SH-SY5Y (cell line): ENCODE measurements at regions not wholly inside any gene's neighbourhood (a gene's known extent, or its start where the extent isn't known, plus 50 kb on each side); places are given as distances from the start of the nearest gene placed in this dataset.

Source experiments
- GATA2 ChIP-seq: IDR thresholded peaks from 2 replicates; pipeline ENCODE4 v1.6.1; 2011; ENCODE audit warnings: mild to moderate bottlenecking, low read depth, low read length
- GATA3 ChIP-seq: IDR thresholded peaks from 2 replicates; pipeline ENCODE4 v1.6.1; 2011; ENCODE audit warnings: low read depth, mild to moderate bottlenecking, low read length, moderate library complexity

DNA sequence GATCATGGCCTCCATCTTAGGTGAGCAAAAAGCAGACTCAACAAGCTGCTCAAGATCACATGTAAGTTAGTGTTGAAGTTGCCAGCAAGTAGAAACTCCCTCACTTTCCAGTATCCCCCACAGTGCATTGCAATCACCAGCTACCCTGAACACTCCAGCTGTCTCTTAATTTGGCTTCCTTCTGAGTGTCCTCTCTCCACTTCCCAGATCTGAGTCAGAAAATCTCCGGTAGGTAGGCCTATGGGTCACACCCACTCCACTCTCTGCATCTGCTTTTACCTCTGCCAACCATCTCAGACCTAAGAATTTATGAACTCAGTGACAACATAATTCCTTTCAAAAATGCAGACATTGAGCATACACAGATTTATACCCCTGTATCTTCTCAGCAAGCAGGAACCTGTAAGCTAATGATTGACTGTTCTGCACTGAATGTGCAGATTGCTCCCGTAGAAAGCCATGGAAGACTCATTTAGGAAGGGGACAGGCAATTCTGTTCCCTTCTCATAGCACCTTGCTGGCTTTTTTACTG, 656.9 kb downstream of the EPHA4 start:
- TF ChIP-seq GATA2 (no peak), GATA3 (no peak)
